NCI-H128 (cell line): ENCODE measurements at regions not wholly inside any gene's neighbourhood (a gene's known extent, or its start where the extent isn't known, plus 50 kb on each side); places are given as distances from the start of the nearest gene placed in this dataset.

Experiments
- DNase-seq: peaks from one replicate; lab custom pipeline; 2025; ENCODE audit not compliant: unreplicated experiment; lab: John Stamatoyannopoulos, UW

DNA sequence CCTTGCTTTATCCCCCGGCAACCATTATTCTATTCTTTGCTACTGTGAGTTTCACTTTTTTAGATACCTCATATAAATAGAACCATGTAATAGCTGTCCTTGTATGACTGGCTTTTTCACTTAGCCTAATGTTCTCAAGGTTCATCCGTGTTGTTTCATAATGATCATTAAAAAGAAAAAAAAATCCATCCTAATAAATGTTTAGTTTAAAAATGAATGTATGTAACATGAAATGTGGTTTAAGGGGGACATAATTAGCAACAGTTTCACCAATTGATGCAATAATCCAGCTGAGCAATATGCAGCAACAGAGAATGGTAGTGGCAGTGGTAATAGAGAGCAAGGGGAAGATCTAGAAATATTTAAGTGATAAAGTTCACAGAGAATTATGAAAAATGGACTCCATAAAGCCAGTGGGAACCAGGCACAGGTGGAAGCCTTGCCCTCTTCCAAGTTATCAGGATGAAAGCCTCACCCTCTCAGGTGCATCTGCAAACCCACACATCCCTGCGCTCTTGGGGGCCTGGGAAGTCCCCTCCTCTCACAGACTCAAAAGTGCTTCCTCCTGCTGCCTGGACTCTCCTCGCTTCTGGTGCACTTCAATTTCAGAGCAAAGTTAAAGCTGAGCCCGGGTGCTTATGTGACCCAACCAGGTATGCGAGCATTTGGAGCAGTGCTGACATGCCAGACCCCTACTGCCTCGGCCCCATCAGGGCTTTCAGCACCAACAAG is 1403.3 kb upstream of the SLC39A10 start:
- no peak for DNase-seq

DNA sequence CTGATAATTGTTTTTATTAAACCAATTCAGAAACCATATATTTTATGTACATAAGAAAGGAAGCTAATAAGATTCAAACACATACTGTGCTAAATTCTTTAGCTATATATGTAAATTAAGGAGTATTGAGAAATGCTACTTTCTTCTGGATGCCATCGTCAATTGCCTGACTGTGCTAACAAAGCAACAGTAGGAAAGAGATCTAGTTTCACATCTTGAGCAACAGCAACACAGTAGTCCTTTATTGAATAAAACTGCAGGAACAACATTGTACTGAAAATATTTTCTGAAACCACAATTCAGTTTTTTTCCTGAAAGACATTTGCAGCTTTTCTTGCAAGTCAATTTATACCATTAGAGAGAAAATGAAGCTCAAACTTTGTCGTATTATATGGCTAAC is 1404.9 kb upstream of the SLC39A10 start:
- DNase-seq = no peak

DNA sequence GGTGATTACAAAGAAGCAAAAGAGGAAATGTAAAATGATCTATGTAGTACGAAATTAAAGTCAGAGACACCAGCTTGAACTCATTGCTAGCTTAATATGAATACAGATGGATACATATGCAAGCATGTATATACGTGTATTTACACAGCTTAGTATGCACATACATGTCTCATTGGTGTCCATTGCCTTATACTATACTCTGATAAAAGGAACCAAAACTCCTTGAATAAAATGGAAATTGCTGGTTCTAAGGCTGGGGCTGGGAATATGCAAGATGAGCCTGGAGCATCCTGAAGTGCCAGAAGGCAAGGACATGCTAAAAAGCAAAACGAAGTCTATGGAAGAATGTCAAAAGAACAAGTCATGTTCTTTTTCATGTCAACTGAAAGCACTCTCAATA is 1424.4 kb upstream of the SLC39A10 start:
- DNase-seq = no peak

DNA sequence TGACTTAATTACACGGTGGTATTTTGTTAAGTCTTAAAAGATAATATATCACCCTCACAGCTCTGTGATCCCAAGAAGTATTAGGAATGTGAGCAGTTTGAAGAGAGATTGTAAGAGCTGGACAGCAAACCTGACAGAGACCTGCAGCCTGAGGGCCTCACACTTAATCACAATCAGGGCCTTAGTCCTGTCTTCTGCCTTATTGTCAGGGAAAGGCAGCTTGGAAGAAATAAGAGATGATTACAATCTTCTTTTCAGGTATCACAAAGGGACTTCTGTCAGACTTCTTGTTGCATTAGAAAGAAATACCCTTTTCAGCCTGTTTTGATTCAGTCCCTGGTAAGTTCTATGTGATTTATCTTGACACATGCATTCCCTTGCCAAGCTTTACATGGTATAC is 1433.8 kb upstream of the SLC39A10 start:
- DNase-seq = no peak

DNA sequence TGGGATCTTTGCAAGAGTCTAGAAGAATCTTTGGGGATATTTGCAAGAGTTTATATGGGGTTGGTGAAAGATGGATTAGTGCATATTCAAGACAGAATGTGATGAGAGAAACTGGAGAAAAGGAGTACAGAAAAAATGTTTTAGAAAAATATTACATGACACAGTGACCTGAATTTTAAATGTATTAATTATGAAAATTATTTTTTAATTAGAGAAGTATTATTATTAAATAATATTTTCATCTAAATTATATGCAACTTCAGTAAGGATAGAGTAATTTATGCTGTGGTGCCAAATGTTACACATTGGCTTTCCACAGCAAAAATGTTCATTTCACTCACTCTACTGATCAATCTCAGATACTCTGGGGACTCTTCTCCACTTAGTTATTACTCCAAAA is 1442.8 kb upstream of the SLC39A10 start:
- DNase-seq = no peak

DNA sequence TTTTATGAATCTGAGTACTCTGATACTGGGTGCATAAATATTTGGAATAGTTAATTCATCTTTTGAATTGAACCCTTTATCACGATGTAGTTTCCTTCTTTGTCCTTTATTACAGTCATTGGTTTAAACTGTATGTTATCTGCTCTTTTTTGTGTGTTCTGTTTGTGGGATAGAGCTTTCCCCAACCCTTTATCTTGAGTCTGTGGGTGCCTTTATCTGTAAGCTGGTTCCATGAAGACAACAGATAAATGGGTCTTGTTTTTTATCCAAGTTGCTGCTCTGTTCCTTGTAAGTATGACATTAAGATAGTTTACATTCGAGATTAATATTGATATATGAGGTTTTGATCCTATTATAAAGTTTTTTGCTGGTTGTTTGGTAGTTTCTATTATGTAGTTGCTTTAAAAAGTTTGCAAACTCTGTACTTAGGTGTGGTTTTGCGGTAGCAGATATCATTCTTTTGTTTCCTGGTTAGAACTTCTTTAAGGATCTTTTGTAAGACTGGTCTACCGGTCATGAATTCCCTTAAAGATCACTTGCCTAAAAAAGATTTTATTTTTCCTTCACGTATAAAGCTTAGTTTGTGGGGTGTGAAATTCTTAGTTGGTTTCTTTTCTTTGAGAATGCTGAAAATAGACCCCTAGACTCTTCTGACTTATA is 1451.3 kb upstream of the SLC39A10 start:
- no peak for DNase-seq

DNA sequence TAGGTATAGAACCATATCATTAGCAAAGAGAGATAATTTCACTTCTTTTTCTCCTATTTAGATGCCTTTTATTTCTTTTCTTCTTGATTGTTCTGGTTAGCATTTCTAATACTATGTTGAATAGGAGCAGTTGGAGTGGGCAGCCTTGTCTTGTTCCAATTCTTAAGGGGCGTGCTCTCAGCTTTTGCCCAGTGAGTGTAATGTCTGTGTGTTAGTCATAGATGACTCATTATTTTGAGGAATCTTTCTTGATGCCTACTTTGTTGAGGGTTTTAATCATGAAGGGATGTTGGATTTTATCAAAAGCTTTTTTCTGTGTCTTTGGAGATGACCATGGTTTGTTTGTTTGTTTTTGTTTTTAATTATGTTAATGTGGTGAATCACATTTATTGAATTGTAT is 1453.1 kb upstream of the SLC39A10 start:
- DNase-seq = no peak

DNA sequence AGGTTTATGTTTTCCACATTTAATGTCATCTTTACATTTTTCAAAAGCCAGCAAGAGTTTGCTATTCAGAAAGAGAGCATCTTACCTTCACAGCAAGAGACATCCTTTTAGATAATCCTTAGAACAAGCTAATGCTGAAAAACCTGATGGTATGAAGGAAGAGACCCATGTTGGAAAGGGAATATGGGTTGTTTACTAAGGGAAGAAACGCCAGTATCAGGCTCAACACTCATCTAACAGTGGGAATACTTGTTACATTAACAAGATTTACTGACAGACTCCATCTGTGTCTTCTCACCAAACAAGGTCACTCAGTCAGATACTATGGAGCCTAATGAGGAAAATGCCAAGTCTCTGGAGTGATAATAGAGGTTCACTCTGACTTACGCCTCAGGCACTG is 1474.1 kb upstream of the SLC39A10 start:
- no peak for DNase-seq

DNA sequence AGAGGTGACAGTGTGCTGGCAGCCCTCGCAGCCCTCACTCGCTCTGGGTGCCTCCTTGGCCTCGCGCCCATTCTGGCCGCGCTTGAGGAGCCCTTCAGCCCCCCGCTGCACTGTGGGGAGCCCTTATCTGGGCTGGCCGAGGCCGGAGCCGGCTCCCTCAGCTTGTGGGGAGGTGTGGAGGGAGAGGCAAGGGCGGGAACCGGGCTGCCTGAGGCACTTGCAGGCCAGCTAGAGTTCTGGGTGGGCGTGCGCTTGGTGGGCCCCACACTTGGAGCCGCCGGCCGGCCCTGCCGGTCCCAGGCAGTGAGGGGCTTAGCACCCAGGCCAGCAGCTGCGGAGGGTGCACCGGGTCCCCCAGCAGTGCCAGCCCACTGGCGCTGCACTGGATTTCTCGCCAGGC is 1480.9 kb upstream of the SLC39A10 start:
- no peak for DNase-seq

DNA sequence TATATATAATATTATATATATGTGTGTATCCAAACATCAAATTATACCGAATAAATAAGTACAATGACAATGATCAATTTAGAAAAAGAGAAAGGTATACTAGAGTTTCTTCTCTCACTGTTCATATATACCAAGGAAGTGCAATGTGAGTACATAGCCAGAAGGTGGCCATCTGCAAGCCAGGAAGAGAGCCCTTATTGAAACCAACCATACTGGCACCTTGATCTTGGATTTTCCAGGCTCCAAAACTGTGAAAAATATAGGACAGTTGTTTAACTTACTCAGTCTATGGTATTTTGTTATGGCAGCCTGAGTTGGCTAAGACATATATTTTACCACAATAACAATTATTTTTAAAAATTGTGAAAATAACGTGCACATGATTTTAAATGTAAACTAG is 1490.2 kb upstream of the SLC39A10 start:
- no peak for DNase-seq

DNA sequence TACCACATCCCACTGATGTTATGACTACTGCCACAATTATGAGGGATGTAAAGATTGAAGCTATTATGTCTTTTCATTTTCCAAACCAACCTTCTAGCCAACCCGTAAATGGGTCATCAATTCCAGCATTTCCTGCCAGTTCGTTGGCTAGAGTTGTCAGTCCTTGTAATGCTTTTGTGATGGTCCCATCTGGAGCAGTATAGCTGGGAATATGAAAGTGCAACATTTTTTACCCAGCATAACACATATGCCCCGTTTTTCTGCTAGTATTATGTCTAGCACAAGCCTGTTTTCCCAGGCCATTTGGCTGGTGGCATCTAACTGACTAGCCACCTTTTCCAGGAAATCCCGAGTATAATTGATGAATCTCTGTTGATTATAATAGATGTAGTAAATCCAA is 1501.6 kb upstream of the SLC39A10 start:
- no peak for DNase-seq

DNA sequence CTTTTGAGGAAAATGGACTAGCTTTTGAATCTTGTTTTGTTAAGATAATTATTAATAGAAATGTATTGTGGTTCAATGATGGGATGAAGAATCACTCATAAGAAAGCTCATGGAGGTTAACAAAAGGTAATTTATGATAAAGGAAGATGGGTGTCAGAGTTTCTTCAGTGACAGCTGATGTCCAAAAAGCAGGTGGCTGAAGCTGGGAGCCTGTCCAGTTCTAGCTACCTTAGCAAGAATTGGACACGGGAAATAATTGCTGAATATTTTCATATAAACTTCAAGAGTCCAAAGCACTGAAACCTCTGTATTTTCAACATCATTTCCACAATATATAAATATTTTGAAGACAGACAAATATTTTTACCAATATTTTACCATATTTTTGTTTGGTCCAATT is 1505.8 kb upstream of the SLC39A10 start:
- no peak for DNase-seq

DNA sequence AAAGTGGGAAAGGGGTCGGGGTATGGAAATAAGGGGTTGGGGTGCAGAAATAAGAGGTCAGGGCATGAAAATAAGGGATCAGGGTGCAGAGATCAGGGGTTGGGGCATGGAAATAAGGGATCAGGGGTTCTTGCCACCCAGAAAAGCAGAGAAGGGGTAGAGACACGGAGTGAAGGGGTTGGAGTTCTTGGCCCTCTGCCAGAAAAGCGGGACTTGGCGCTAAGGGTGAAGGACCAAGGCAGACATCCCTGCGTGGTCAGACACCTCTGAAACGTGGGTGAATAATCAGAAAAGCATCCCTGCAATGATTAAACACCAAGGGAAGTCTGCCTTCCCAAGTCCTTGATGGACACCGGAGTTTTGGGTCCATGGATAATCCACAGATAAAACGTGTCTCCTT is 1521.6 kb upstream of the SLC39A10 start:
- no peak for DNase-seq

DNA sequence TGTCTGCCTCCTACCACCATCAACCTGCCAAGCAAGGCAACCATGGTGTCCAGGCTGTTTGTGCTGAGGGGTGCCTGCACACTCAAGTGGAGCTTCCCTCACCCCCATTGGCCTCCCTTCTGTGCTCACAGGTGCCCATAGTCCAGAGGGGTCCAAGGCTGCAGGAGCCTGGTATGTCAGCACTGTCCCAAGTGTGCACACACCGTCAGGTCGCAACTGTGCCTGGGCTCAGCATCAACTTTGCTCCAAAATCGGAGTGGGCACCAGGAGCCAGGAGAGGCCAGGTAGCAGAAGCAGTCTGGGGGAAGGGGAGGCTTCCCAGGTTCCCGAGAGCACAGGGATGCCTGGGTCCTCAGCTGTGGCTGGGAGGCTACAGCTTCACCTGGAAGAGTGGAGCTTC is 1528.2 kb upstream of the SLC39A10 start:
- DNase-seq = no peak

DNA sequence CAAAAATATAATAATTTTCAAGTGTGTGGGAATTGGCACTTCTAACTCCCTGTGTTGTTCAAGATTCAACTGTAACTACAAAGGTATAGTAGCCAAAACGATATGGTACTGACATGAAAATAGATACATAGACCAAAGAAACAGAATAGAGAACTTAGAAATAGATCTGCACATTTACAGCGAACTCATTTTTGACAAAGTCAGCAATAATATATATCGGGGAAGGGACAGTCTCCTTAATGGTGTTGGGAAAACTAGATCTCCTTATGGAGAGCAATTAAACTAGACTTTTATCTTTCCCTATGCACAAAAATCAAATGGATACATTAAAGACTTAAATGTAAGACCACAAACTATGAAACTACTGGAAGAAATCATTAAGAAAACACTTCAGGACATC is 1530.6 kb upstream of the SLC39A10 start:
- DNase-seq = no peak

DNA sequence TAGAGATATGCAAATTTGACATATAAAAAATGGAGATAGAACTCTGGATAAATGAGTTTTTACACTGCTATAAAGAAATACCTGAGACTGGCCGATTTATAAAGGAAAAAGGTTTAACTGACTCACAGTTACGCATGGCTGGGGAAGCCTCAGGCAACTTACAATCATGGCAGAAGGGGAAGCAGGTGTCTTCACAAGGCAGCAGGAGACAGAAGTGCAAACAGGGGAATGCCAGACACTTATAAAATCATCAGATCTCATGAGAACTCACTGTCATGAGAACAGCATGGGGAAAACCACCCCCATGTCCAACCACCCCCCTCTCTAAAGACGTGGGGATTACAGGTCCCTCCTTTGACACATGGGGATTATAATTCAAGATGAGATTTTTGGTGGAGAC is 1540.2 kb upstream of the SLC39A10 start:
- no peak for DNase-seq

DNA sequence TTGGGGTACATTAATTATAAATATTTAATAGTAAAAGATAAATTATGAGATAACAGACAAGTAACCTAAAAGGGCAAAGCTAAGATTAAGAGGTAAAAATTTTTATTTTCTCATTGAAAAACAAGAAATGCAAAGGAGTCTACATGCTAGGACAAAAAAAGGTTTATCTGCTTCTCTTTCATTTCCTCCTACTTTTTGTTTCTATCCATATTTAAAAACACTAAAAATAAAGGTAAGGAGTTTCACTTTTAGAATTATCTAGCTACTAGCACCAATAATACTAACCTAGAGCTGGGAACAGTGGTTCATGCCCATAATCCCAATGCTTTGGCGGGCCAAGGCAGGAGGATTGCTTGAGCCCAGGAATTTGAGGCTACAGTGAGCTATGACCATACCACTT is 1551.7 kb upstream of the SLC39A10 start:
- DNase-seq = no peak

DNA sequence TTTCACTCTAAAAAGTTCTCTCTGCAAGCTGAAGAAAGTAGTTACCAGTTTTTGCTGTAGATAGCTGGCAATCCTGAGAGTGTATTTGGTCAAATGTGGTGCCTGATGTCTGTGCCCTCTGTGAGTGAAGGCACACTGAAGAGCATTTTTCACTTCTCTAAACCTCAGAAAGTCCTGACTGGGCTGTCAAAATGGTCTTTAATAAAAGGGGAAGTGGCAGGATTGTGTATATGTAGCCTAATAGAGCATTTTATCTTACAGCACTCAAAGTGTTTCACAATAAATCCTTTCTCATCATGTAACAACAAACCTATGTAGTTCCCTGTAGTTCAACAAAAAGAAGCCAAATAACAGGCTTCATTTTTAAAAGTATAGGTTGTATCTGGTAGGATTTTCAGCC is 1552.3 kb upstream of the SLC39A10 start:
- no peak for DNase-seq

DNA sequence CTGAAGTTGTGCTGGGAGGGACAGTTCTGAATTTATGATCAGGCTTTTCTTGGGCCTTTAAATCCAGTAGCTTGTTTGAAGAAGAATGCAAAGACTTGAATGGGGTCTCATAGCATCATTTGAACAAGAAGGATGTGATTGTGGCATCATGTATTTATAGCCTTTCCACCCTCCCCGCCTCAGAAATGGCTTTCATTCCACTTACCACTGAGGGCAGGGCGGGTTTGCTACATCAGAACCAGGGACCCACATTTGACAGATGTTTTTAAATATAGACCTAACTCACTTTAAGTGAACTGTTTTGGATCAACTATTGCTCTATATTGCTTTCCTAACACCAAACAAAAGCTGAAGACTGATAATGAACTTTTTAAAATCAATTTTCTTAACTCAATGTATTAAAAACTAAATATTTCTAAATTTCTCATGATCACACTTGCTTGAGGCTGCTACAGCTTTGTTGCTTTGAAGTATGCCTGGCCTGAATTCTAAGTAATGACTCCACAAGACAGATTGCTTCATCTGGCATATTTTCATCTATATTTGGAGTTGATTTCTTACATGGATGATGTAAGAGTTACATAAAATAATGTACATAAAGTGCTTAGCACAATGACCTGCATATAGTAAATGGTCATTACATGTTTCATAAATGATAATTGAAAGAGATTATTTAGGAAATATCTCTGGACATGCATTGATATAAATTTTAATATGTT is 1552.9 kb upstream of the SLC39A10 start:
- DNase-seq = no peak

DNA sequence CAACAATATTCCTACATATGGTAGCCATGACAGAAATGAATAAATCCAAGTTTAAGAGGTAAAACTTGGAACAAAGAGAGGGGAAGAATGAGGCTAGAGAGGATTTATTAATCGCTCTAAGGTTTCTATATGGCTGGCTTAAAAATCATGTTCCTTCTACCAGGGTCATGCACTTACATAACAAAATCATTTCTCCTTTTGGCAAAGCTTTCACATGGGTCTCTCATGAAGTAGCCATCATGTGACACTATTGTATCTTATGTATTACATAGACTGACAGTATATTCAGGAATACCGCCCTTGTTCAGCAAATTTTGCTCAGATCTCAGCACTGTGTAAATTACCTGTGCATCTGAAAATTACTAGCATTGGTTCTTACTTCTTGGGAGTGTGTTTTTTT is 1554.5 kb upstream of the SLC39A10 start:
- no peak for DNase-seq

DNA sequence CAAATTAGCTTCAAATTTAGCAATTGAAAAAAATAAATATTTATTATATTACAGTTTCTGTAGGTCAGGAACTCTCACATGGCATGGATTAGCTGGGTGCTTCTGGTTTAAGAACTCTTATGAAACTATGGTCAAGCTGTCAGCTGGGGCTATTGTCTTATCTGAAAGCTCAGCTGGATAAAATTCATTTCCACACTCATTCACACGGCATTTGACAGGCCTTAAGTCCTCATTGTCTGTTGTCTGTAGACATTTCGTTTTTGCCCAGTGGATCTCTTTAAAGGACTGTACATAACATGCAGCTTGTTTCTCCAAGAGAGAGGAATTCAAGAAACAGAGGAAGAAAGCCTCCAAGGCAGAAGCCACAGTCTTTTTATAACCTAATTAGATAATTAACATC is 1556.8 kb upstream of the SLC39A10 start:
- DNase-seq = no peak

DNA sequence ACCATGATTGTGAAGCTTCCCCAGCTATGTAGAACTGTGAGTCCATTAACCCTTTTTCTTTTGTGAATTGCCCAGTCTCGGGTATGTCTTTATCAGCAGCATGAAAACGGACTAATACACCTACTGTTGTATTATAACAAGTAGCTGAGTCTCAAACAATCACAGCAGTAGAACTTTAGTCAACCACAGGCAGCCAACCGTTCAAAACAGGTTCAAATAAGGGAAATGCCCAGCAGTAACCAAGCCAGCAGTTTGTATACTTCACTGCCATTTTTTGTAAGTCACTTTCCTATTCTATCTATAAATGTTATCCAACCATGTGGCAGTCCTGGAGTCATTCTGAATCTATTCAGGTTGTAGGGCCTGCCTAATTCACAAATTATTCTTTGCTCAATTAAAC is 1560.6 kb upstream of the SLC39A10 start:
- no peak for DNase-seq
